ENCODE measurements at regions not wholly inside any gene's neighbourhood (a gene's known extent, or its start where the extent isn't known, plus 50 kb on each side); places are given as distances from the start of the nearest gene placed in this dataset.

GRCh38 chr9:115495836-115496235 lies 377.9 kb upstream of the TNC start:
- no peaks in the 10 kb centered on the region for H3K36me3 Mint-ChIP-seq
- H3K27me3 Mint-ChIP-seq, result peaks cover 3% of the 10 kb centered on the region
- no peaks in the 10 kb centered on the region for H3K4me1 Mint-ChIP-seq
- POLR2A ChIA-PET, result no interaction called here
- no peak for ATAC-seq (ENCODE audit: low read depth)
- H3K27ac Mint-ChIP-seq, result no peak overlapping the region
- H3K9me3 Mint-ChIP-seq, result no peaks in the 10 kb centered on the region
- no peak overlapping the region for H3K4me3 Mint-ChIP-seq
- no peak for DNase-seq

DNA sequence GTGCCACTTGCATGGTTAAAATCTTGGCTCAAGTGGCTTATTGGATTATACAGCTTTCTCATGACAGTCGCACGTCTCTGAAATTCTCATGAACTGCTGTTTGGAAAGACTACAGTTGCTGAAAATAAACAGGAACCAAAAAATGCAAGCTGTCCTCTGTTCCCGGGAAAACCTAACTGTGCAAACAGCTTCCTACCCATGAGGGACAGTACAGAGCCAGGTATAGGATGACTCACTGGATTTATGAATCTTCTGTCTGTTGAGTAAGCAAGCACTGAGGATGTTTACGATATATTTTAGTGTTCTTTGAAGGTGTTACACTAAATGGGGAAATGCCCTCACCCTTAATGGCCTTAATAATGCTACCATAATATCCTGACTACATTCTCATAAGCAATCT lies 380.3 kb upstream of the TNC start:
- POLR2A ChIA-PET, result no interaction called here
- Mint-ChIP-seq H3K36me3 (no peaks in the 10 kb centered on the region), H3K9me3 (no peaks in the 10 kb centered on the region), H3K4me1 (no peaks in the 10 kb centered on the region), H3K27me3 (peaks cover 5% of the 10 kb centered on the region), H3K4me3 (no peak overlapping the region), H3K27ac (no peak overlapping the region)
- ATAC-seq (ENCODE audit: low read depth) (no peak), DNase-seq (no peak)

DNA sequence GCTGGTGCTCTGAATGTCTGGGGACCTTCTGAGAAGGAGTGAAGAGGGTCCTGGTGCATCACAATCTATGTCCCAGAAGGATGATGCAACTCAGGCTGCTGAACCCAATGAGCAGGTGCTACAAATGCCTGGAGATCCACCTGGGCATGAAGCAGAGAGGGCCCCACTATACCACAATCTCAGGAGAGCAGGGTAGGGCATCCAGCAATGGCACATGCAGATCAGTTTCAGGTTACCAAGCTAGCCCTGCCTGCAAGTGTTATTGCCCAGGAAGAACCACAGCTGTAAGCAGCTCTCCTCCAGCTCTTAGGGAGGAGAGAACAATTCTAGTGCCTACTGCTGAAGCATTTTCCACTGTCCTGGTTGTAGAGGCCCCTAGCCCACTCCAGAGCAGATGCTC lies 389.2 kb upstream of the TNC start:
- H3K27ac Mint-ChIP-seq, result no peak overlapping the region
- H3K4me1 Mint-ChIP-seq, result no peaks in the 10 kb centered on the region
- DNase-seq (no peak), ATAC-seq (ENCODE audit: low read depth) (no peak)
- POLR2A ChIA-PET, result no interaction called here
- H3K4me3 Mint-ChIP-seq, result no peak overlapping the region
- peaks cover 11% of the 10 kb centered on the region for H3K27me3 Mint-ChIP-seq
- H3K9me3 Mint-ChIP-seq, result no peaks in the 10 kb centered on the region
- H3K36me3 Mint-ChIP-seq, result no peaks in the 10 kb centered on the region

GRCh38 chr9:115513148-115513547 lies 395.2 kb upstream of the TNC start:
- ATAC-seq (ENCODE audit: low read depth), result no peak
- POLR2A ChIA-PET, result no interaction called here
- no peak overlapping the region for H3K27ac Mint-ChIP-seq
- DNase-seq, result no peak
- H3K36me3 Mint-ChIP-seq, result no peaks in the 10 kb centered on the region
- peaks cover 12% of the 10 kb centered on the region for H3K27me3 Mint-ChIP-seq
- no peak overlapping the region for H3K4me3 Mint-ChIP-seq
- no peaks in the 10 kb centered on the region for H3K9me3 Mint-ChIP-seq
- no peaks in the 10 kb centered on the region for H3K4me1 Mint-ChIP-seq

GRCh38 chr9:115514454-115514853 lies 396.5 kb upstream of the TNC start:
- Mint-ChIP-seq H3K27ac (no peak overlapping the region), H3K4me1 (no peaks in the 10 kb centered on the region), H3K27me3 (peaks cover 17% of the 10 kb centered on the region), H3K9me3 (no peaks in the 10 kb centered on the region), H3K4me3 (no peak overlapping the region), H3K36me3 (no peaks in the 10 kb centered on the region)
- ATAC-seq (ENCODE audit: low read depth), result no peak
- POLR2A ChIA-PET, result no interaction called here
- no peak for DNase-seq

DNA sequence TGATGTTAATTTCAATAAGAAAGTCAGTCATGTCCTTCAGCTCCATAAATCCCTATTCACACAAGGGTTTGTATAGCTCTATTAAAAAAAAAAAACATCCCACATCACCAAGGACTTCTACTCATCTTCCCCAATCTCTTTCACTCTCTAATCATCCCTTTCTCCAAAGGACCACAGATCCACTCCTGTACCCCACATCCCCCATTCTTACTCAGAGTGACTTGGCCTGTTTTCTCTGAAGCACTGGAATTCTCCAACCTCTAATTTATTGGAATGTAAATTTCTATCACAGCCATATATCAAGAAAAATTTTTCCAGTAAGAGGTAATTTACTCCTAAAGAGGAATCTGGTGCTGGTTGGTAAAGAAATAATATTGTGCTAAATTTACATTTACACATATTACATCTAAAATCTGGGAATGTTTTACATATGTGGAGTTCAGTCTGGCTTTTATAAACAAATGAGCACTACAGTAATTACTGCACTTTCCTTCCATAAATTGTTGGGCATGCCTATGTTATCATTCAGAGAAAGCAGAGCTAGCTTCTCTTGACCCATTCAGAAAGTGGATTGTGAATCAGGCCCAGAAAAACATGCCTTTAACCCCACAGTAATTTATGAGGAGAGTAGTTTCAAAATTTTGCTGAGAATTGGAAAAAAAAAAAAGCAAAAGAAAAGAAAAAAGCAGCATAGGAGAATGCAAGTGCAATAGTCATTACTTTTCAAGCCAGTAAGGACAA lies 399.5 kb upstream of the TNC start:
- POLR2A ChIA-PET, result no interaction called here

GRCh38 chr9:115520646-115521045 lies 402.7 kb upstream of the TNC start:
- peaks cover 23% of the 10 kb centered on the region for H3K27me3 Mint-ChIP-seq
- no peak overlapping the region for H3K4me3 Mint-ChIP-seq
- H3K9me3 Mint-ChIP-seq, result no peaks in the 10 kb centered on the region
- H3K27ac Mint-ChIP-seq, result no peak overlapping the region
- no peaks in the 10 kb centered on the region for H3K4me1 Mint-ChIP-seq
- POLR2A ChIA-PET, result no interaction called here
- H3K36me3 Mint-ChIP-seq, result no peaks in the 10 kb centered on the region
- ATAC-seq (ENCODE audit: low read depth), result no peak
- DNase-seq, result no peak

More for the DNA sequence above, 399.5 kb upstream of the TNC start:
- H3K36me3 Mint-ChIP-seq, result no peaks in the 10 kb centered on the region
- DNase-seq (no peak), ATAC-seq (ENCODE audit: low read depth) (no peak)
- H3K9me3 Mint-ChIP-seq, result no peaks in the 10 kb centered on the region
- H3K4me1 Mint-ChIP-seq, result no peaks in the 10 kb centered on the region
- no peak overlapping the region for H3K4me3 Mint-ChIP-seq
- H3K27ac Mint-ChIP-seq, result no peak overlapping the region
- peaks cover 20% of the 10 kb centered on the region for H3K27me3 Mint-ChIP-seq

DNA sequence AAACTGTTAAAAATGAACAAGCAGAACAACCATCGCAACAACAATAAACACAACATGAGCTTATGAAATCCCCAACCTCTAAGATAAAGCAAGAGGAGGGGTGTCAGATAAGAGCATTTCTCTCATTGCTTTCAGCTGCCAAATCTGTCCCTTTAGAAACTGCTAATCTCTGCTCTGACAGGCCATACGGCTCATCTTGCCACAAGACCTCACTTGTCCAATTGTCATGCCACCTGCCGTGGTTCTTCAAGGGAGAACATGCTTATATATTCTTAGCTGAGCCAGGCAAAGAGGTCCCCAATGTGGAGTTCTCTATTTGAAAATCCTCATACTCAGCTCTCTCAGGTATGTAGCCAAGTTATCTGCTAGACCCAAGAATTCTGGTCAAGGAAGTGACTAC lies 405.0 kb upstream of the TNC start:
- no peak for ATAC-seq (ENCODE audit: low read depth)
- Mint-ChIP-seq H3K27me3 (peaks cover 17% of the 10 kb centered on the region), H3K4me3 (no peak overlapping the region), H3K36me3 (no peaks in the 10 kb centered on the region), H3K4me1 (no peaks in the 10 kb centered on the region), H3K27ac (no peak overlapping the region), H3K9me3 (no peaks in the 10 kb centered on the region)
- POLR2A ChIA-PET, result no interaction called here
- DNase-seq, result no peak

- Mint-ChIP-seq H3K27me3 (peaks cover 12% of the 10 kb centered on the region), H3K4me3 (no peak overlapping the region), H3K9me3 (no peaks in the 10 kb centered on the region), H3K27ac (no peak overlapping the region), H3K36me3 (no peaks in the 10 kb centered on the region), H3K4me1 (no peaks in the 10 kb centered on the region)
- ATAC-seq (ENCODE audit: low read depth) (no peak), DNase-seq (no peak)
- POLR2A ChIA-PET, result no interaction called here
These were observed 406.6 kb upstream of the TNC start for GRCh38 chr9:115524453-115525059.

- Mint-ChIP-seq H3K9me3 (no peaks in the 10 kb centered on the region), H3K36me3 (no peaks in the 10 kb centered on the region), H3K4me1 (no peaks in the 10 kb centered on the region), H3K27ac (no peak overlapping the region), H3K27me3 (peaks cover 12% of the 10 kb centered on the region), H3K4me3 (no peak overlapping the region)
- DNase-seq, result no peak
- ATAC-seq (ENCODE audit: low read depth), result no peak
- POLR2A ChIA-PET, result no interaction called here
These were observed 407.4 kb upstream of the TNC start for GRCh38 chr9:115525111-115526058.

- Mint-ChIP-seq H3K27me3 (peaks cover 8% of the 10 kb centered on the region), H3K27ac (no peak overlapping the region), H3K4me3 (no peak overlapping the region), H3K36me3 (no peaks in the 10 kb centered on the region), H3K9me3 (no peaks in the 10 kb centered on the region), H3K4me1 (no peaks in the 10 kb centered on the region)
- ATAC-seq (ENCODE audit: low read depth) (no peak), DNase-seq (no peak)
- POLR2A ChIA-PET, result no interaction called here
These were observed 413.6 kb upstream of the TNC start for GRCh38 chr9:115531410-115532125.

- Mint-ChIP-seq H3K9me3 (no peaks in the 10 kb centered on the region), H3K4me3 (no peak overlapping the region), H3K4me1 (no peaks in the 10 kb centered on the region), H3K27ac (no peak overlapping the region), H3K27me3 (peaks cover 10% of the 10 kb centered on the region), H3K36me3 (no peaks in the 10 kb centered on the region)
- ATAC-seq (ENCODE audit: low read depth) (no peak), DNase-seq (no peak)
- POLR2A ChIA-PET, result no interaction called here
These were observed 415.6 kb upstream of the TNC start for GRCh38 chr9:115533511-115533910.

DNA sequence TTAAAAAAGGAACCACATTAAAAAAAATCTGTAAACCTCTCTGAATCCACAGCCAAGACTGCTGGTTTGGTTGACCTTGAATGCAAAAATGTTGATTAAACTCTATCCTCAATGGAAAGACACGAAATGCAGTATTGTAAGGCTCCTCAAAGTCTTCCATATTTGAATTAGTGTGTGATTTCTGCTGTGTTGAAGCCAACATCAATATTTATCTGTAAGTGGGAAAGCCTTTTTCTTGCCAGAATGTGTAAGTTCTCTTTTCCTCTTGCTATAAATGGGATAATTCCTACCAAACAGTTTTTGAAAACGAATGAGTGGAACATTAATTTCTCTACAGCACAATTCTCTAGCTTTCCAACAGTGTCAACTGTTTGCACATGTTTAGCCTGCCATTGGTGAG lies 422.1 kb upstream of the TNC start:
- Mint-ChIP-seq H3K4me3 (no peak overlapping the region), H3K9me3 (no peaks in the 10 kb centered on the region), H3K36me3 (no peaks in the 10 kb centered on the region), H3K4me1 (no peaks in the 10 kb centered on the region), H3K27me3 (peaks cover 8% of the 10 kb centered on the region), H3K27ac (no peak overlapping the region)
- no peak for ATAC-seq (ENCODE audit: low read depth)
- POLR2A ChIA-PET, result no interaction called here
- DNase-seq, result no peak
